AG04449 (cell line): ENCODE measurements at regions not wholly inside any gene's neighbourhood (a gene's known extent, or its start where the extent isn't known, plus 50 kb on each side); places are given as distances from the start of the nearest gene placed in this dataset.

Source experiments
- CTCF ChIA-PET: fragments of 350-600 bp; formaldehyde crosslinking; extraction: SDS; loops from one replicate; lab custom pipeline; 2021; ENCODE audit warnings: antibody characterized with exemption; lab: Yijun Ruan, JAX
- POLR2A ChIA-PET: fragments of 400-600, 350-600 bp; formaldehyde crosslinking; extraction: SDS; loops from one replicate; lab custom pipeline; 2020; ENCODE audit warnings: antibody characterized with exemption, inconsistent platforms; lab: Yijun Ruan, JAX
- DNase-seq: peaks from one replicate; pipeline ENCODE4 v3.0.0-alpha.2; 2010; ENCODE audit warnings: low read depth, low spot score
- H3K4me3 ChIP-seq: 2 replicates; pipeline ENCODE4 v1.5.1; 2011; ENCODE audit warnings: low read depth, mild to moderate bottlenecking, control low read depth, low read length
- TF ChIP-seq, protein P1 (sequence below): IDR thresholded peaks from one replicate; pipeline ENCODE4 v1.5.1; 2011; ENCODE audit warnings: mild to moderate bottlenecking, moderate library complexity, low read length, control low read depth, inconsistent platforms; ENCODE audit not compliant: insufficient read depth; ENCODE audit errors: missing control alignments

DNA sequence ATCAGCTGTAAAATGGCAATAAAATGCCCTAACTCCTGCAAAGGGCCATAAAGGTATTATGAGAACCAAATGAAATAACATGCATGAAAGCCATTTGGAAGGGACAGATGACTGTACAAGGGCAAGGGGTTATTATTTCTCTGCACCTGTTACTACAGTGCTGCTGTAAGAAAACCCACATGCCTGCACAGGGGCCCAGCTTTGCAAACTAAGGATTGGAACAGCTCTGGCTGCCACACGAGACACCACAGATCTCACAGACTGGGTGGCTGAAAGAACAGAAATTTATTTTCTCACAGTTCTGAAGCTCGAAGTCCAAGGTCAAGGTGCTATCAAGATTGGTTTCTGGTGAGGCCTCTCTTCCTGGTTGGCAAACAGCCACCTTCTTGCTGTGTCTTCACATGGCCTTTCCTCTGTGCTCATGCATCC lies 409.0 kb upstream of the NRP1 start:
- TF ChIP-seq, protein P1, sequence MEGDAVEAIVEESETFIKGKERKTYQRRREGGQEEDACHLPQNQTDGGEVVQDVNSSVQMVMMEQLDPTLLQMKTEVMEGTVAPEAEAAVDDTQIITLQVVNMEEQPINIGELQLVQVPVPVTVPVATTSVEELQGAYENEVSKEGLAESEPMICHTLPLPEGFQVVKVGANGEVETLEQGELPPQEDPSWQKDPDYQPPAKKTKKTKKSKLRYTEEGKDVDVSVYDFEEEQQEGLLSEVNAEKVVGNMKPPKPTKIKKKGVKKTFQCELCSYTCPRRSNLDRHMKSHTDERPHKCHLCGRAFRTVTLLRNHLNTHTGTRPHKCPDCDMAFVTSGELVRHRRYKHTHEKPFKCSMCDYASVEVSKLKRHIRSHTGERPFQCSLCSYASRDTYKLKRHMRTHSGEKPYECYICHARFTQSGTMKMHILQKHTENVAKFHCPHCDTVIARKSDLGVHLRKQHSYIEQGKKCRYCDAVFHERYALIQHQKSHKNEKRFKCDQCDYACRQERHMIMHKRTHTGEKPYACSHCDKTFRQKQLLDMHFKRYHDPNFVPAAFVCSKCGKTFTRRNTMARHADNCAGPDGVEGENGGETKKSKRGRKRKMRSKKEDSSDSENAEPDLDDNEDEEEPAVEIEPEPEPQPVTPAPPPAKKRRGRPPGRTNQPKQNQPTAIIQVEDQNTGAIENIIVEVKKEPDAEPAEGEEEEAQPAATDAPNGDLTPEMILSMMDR, result no peak
- ChIA-PET POLR2A (no interaction called here), CTCF (no interaction called here)
- no peak overlapping the region for H3K4me3 ChIP-seq
- no peak for DNase-seq

DNA sequence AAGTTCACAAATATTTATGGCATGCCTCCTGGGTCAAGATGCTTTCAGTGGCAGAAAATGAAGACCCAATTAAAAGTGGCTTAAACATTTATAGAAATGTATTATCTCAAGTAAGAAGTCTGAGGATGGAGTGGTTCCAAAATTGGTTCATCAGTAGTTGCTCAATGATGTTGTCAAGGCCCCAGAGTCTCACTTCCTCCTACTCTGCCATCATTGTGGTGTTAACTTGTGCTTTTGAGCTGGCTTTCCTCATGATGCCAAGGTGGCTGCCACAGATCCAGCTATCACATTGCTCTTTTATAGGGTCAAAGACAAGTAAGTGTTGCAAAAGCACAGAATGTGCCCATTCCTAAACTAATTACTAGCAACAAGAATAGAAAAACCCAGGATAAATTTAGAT lies 404.6 kb upstream of the NRP1 start:
- CTCF ChIA-PET, result no interaction called here
- TF ChIP-seq, protein P1, result no peak
- no peak overlapping the region for H3K4me3 ChIP-seq

DNA sequence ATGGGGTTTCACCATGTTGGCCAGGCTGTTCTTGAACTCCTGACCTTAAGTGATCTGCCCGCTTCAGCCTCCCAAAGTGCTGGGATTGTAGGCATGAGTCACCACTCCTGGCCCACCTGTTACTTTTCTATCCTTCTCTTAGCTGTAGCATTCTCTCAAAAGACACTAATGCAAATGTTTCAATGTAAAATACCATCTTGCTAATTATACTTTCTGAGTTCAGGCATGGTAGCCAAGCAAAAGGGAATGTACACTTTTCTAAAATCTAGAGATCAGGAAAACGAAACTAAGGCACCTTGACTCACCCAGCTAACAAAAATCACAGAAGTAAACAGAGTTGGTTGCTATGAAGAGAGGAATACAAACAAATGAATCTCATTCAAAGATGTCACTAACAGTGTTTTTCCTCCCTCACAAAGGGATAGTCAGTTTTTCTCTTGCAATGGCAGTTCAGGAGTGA lies 401.0 kb upstream of the NRP1 start:
- DNase-seq, result no peak
- TF ChIP-seq, protein P1, result no peak
- ChIA-PET POLR2A (no interaction called here), CTCF (no interaction called here)
- H3K4me3 ChIP-seq, result no peak overlapping the region

More for the DNA sequence above, 404.6 kb upstream of the NRP1 start:
- POLR2A ChIA-PET, result no interaction called here
- DNase-seq, result no peak

DNA sequence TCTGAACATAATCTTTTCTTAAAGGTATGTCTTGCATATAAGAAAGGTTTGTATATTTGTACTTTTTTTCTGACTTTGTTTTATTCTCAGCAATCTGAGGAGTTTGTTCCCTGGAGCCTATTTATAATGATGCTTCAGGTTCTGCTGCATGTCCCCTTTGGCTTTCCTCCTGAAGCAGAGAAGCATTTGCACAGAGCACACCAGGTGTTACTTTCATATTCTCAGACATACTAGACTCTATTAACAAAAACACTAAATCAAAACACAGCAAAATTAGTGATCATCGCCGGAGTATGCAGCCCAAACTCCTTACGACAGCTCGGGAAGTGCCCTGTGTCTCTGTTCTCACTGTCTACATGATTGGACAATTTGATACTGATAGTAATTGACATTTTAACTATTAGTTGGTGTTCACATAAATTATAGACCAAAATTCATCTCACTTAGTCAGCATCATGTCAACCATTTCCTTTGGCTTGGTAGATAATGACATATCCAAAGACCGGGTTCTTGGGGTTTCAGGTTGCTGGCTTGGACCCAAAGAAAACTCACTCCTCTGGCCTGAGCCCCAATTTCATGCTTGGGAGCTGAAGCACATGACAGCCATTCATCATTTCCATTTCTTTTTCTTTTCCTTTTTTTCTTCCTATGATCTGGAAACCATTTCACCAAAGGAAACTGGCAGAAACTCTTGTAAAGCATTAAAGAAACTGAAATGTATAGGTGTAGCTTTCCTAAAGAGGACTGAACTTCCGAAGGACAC lies 400.1 kb upstream of the NRP1 start:
- POLR2A ChIA-PET, result no interaction called here
- H3K4me3 ChIP-seq, result no peak overlapping the region
- DNase-seq, result no peak
- CTCF ChIA-PET, result no interaction called here
- TF ChIP-seq, protein P1, result no peak

DNA sequence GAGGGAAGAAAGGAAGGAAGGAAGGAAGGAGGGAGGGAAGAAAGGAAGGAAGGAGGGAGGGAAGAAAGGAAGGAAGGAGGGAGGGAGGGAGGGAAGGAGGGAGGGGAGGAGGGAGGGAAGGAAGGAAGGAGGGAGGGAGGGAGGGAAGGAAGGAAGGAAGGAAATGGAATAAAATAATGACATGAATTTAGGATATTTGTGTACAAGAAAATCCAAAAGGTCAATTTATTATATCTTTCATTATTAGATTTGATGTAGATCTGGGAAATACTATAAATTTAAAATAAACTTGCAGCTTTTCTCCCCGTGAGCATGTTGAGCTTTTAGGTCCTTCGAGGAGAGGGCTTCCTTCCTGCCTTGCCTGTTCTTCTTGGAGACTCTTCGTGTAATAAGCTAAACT lies 398.6 kb upstream of the NRP1 start:
- TF ChIP-seq, protein P1, result no peak
- no peak for DNase-seq
- no peak overlapping the region for H3K4me3 ChIP-seq
- CTCF ChIA-PET, result no interaction called here
- POLR2A ChIA-PET, result no interaction called here

DNA sequence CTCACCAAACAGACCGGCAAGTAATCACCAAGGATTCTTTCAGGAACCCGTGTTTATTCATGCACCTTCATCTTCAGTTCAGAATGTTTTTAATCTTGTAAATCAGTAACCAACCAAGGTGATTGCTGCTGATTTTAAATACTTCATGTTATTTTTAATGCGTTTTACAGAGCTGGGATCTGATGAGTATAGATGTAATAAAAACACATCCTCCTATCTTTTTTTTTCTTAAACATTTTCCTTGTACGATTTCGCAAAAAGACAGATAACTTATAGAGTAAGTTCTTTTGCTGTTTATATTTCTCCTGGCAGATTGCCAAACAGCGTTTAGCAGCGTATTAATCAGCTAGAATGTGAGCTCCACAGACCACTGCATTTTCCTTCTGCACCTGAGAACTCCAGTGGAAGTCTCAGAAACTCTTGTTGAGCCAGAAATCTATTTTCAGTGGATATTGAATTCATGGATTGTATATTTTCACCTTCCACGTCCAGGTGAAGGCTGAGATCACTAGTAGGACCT lies 397.8 kb upstream of the NRP1 start:
- POLR2A ChIA-PET, result no interaction called here
- CTCF ChIA-PET, result no interaction called here
- DNase-seq, result no peak
- no peak overlapping the region for H3K4me3 ChIP-seq
- TF ChIP-seq, protein P1, result no peak
